ENCODE measurements at regions not wholly inside any gene's neighbourhood (a gene's known extent, or its start where the extent isn't known, plus 50 kb on each side); places are given as distances from the start of the nearest gene placed in this dataset.

DNA sequence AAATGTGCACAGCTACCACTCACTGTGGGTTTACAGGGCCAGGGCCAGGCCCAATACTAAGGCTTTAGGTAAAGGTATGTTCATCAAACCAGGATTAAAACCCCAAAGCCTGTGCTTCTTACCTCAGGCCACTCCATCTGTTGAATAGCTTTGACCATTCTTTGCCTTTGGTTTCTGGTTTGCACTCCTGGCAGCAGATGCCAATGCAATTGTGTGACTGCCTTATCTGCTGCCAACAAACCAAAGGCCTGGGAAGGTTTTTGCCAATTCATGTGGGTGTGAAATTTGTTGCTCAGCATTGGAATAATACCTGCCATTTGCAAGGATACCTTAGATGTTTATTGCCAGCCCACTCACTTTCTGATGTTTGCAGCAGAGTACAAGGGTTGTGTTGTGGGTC lies 221.6 kb downstream of the C12orf75 start:
- peaks cover 0 to 6% (median 4%) of the 10 kb centered on the region in 7 donors for H3K9me3 Mint-ChIP-seq
- no peak overlapping the region for H3K27ac Mint-ChIP-seq
- H3K36me3 ChIP-seq (replicated peaks in 1 of 2; ENCODE audit: control insufficient read depth in 1 of 2, insufficient read depth in 2 of 2, low read length in 2 of 2), result no peaks in the 10 kb centered on the region

DNA sequence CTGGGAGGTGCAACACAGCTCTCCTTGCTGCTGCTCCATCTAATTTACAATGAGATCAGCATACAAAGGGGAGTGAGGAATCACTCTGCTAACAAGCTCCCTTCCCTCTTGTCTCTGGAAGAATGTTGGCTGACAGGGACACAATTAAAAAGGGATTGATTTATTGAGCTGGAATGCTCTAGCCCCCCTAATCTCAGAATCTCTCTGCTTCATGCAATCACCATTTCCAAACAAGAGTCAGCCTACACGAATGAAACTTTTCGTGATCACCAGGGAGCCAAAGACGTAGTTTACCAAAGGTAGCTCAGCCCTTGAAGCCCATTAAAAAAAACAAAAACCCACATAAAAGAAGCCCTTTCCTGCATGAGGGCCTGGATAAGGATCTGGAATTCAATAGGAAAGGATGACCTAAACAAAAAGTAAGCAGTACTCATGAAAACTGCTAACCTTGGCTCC lies 223.8 kb downstream of the C12orf75 start:
- Histone ChIP-seq H2AFZ (ENCODE audit: insufficient read depth, low read depth, low read length, poor library complexity, severe bottlenecking) (no peak overlapping the region), H3K79me2 (ENCODE audit: insufficient read depth, low read length) (no peaks in the 10 kb centered on the region), H3K27me3 (ENCODE audit: control insufficient read depth in 2 of 2, insufficient read depth in 2 of 2, low read length in 2 of 2) (no peaks in the 10 kb centered on the region), H3K4me2 (replicated peaks; ENCODE audit: extremely low read depth, low read length, poor library complexity, severe bottlenecking) (no peak overlapping the region), H3K4me3 (replicated peaks in 1 of 3; ENCODE audit: low read depth in 2 of 3, low read length in 3 of 3) (no peak overlapping the region), H3K27ac (ENCODE audit: low read depth in 1 of 2, low read length in 2 of 2) (no peak overlapping the region), H3K4me1 (ENCODE audit: control insufficient read depth in 1 of 2, insufficient read depth in 2 of 2, low read length in 2 of 2) (no peaks in the 10 kb centered on the region), H3K36me3 (replicated peaks in 1 of 2; ENCODE audit: control insufficient read depth in 1 of 2, insufficient read depth in 2 of 2, low read length in 2 of 2) (no peaks in the 10 kb centered on the region), H3K9ac (ENCODE audit: insufficient read depth, low read length, poor library complexity, severe bottlenecking) (no peak overlapping the region), H3K9me3 (replicated peaks in 1 of 2; ENCODE audit: control insufficient read depth in 1 of 2, insufficient read depth in 1 of 2, low read length in 2 of 2) (no peaks in the 10 kb centered on the region), H4K20me1 (ENCODE audit: insufficient read depth, low read length) (no peaks in the 10 kb centered on the region)
- H3K27me3 Mint-ChIP-seq (ENCODE audit: low read depth in 3 of 3), result peaks cover 0 to 5% (median 4%) of the 10 kb centered on the region in 3 donors
- H3K4me3 Mint-ChIP-seq, result no peak overlapping the region
- TF ChIP-seq, protein P1, sequence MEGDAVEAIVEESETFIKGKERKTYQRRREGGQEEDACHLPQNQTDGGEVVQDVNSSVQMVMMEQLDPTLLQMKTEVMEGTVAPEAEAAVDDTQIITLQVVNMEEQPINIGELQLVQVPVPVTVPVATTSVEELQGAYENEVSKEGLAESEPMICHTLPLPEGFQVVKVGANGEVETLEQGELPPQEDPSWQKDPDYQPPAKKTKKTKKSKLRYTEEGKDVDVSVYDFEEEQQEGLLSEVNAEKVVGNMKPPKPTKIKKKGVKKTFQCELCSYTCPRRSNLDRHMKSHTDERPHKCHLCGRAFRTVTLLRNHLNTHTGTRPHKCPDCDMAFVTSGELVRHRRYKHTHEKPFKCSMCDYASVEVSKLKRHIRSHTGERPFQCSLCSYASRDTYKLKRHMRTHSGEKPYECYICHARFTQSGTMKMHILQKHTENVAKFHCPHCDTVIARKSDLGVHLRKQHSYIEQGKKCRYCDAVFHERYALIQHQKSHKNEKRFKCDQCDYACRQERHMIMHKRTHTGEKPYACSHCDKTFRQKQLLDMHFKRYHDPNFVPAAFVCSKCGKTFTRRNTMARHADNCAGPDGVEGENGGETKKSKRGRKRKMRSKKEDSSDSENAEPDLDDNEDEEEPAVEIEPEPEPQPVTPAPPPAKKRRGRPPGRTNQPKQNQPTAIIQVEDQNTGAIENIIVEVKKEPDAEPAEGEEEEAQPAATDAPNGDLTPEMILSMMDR (IDR thresholded peaks at IDR 0.05), result no peak
- peaks cover 0 to 3% (median 0%) of the 10 kb centered on the region in 7 donors for H3K9me3 Mint-ChIP-seq
- no peak for DNase-seq
- no peak overlapping the region for H3K27ac Mint-ChIP-seq
- intact Hi-C loops (cut with micrococcal nuclease), result no loop called here
- 96% methylated on average over 3 of the region's 3 CpGs for WGBS (ENCODE audit: insufficient coverage)
- H3K4me1 Mint-ChIP-seq, result no peaks in the 10 kb centered on the region
- H3K36me3 Mint-ChIP-seq, result no peaks in the 10 kb centered on the region

More for the DNA sequence above, 221.6 kb downstream of the C12orf75 start:
- intact Hi-C loops (cut with micrococcal nuclease), result no loop called here
- H3K36me3 Mint-ChIP-seq, result no peaks in the 10 kb centered on the region
- Histone ChIP-seq H3K27ac (ENCODE audit: low read depth in 1 of 2, low read length in 2 of 2) (no peak overlapping the region), H3K79me2 (ENCODE audit: insufficient read depth, low read length) (no peaks in the 10 kb centered on the region), H3K4me1 (ENCODE audit: control insufficient read depth in 1 of 2, insufficient read depth in 2 of 2, low read length in 2 of 2) (no peaks in the 10 kb centered on the region), H2AFZ (ENCODE audit: insufficient read depth, low read depth, low read length, poor library complexity, severe bottlenecking) (no peak overlapping the region), H3K4me3 (replicated peaks in 1 of 3; ENCODE audit: low read depth in 2 of 3, low read length in 3 of 3) (no peak overlapping the region), H3K9me3 (replicated peaks in 1 of 2; ENCODE audit: control insufficient read depth in 1 of 2, insufficient read depth in 1 of 2, low read length in 2 of 2) (no peaks in the 10 kb centered on the region), H3K4me2 (replicated peaks; ENCODE audit: extremely low read depth, low read length, poor library complexity, severe bottlenecking) (no peak overlapping the region), H3K9ac (ENCODE audit: insufficient read depth, low read length, poor library complexity, severe bottlenecking) (no peak overlapping the region), H4K20me1 (ENCODE audit: insufficient read depth, low read length) (no peaks in the 10 kb centered on the region), H3K27me3 (ENCODE audit: control insufficient read depth in 2 of 2, insufficient read depth in 2 of 2, low read length in 2 of 2) (no peaks in the 10 kb centered on the region)
- no peak for DNase-seq
- no peak overlapping the region for H3K4me3 Mint-ChIP-seq
- H3K27me3 Mint-ChIP-seq (ENCODE audit: low read depth in 3 of 3), result peaks cover 0 to 4% (median 1%) of the 10 kb centered on the region in 3 donors
- no peaks in the 10 kb centered on the region for H3K4me1 Mint-ChIP-seq
- TF ChIP-seq, protein P1 (IDR thresholded peaks at IDR 0.05), result no peak
